SH-SY5Y (cell line): ENCODE measurements at regions not wholly inside any gene's neighbourhood (a gene's known extent, or its start where the extent isn't known, plus 50 kb on each side); places are given as distances from the start of the nearest gene placed in this dataset.

Experiments used
- GATA2 ChIP-seq: IDR thresholded peaks from 2 replicates; pipeline ENCODE4 v1.6.1; 2011; ENCODE audit warnings: mild to moderate bottlenecking, low read depth, low read length
- GATA3 ChIP-seq: IDR thresholded peaks from 2 replicates; pipeline ENCODE4 v1.6.1; 2011; ENCODE audit warnings: low read depth, mild to moderate bottlenecking, low read length, moderate library complexity

- TF ChIP-seq GATA2 (no peak), GATA3 (no peak)
Observed at GRCh38 chr2:129438501-129439057, 540.9 kb upstream of the RAB6C start.
